Bronchial epithelial cell (primary cell): ENCODE measurements at regions not wholly inside any gene's neighbourhood (a gene's known extent, or its start where the extent isn't known, plus 50 kb on each side); places are given as distances from the start of the nearest gene placed in this dataset.

Experiments used
- DNase-seq: peaks from one replicate; pipeline ENCODE4 v3.0.0-alpha.2; 2010; ENCODE audit warnings: low read depth
- FAIRE-seq: peaks from 2 replicates; lab custom pipeline; 2011; peaks lifted over from hg19 to GRCh38; lab: Jason Lieb, UNC
- H3K27me3 ChIP-seq: 2 replicates; pipeline ENCODE4 v1.5.1; 2011; ENCODE audit warnings: low read length; ENCODE audit not compliant: control insufficient read depth, insufficient read depth
- H3K36me3 ChIP-seq: 2 replicates; pipeline ENCODE4 v1.5.1; 2011; ENCODE audit warnings: low read length; ENCODE audit not compliant: control insufficient read depth, insufficient read depth
- H3K4me3 ChIP-seq: 2 replicates; pipeline ENCODE4 v1.5.1; 2011; ENCODE audit warnings: mild to moderate bottlenecking, low read depth, low read length, control low read depth
- CTCF ChIP-seq: IDR thresholded peaks from 2 replicates; pipeline ENCODE4 v1.5.1; 2011; ENCODE audit warnings: mild to moderate bottlenecking, moderate library complexity, low read length, control low read depth, inconsistent platforms; ENCODE audit not compliant: insufficient read depth, severe bottlenecking

DNA sequence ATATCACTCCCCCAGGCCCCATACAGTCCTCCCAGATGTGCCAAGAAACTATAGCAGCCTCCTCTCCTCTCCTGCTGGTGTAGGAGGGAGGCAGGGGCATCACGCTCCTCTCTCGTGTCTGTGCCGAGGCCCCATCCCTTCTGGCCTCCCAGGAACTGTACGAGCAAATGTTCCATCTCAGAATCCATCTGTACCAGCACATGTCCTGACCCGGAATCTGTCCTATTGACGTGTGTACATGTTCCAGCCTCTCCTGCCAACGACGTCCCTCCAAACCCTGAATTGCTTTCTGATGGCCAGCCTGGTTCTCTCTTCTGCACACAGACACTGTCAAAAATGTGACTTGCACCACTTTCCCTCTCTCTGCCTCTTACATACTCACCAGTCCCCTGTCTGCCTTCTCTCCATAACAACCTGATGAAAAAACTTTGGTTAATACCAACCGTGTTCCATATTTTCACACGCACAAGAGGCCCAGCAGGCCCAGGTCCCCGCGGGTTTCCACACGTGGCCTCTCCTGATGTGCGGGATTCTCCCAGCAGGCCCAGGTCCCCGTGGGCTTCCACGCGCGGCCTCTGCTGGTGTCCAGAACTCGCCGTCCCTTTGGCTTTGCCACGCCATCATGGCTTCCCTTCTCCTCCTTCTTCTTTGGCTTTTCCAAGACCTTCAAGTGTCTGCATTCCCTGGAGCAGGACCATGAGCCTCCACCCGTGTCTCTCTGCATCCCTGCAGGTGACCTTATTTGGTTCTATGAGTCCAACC lies 125.2 kb upstream of the THBS2 start:
- Histone ChIP-seq H3K4me3 (no peak overlapping the region), H3K27me3 (no peaks in the 10 kb centered on the region), H3K36me3 (no peaks in the 10 kb centered on the region)
- no peak for DNase-seq
- FAIRE-seq, result peak; percentile 55
- no peak for TF ChIP-seq CTCF

DNA sequence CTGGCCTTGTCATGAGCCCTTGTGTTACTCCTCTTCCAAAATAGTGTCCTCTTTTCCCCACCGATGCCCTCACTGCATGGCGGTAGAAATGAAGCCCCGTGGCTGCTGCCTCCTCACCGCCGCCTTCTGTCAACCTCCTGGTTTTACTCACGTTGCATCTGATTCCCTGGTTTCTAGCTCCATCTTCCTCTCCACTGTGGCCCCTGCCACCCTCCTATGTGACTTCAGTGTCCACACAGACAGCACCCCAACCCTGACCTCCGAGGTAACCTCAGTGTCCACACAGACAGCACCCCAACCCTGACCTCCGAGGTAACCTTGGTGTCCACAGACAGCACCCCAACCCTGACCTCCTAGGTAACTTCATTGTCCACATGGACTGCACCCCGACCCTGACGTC lies 122.8 kb upstream of the THBS2 start:
- no peaks in the 10 kb centered on the region for H3K27me3 ChIP-seq
- no peak for TF ChIP-seq CTCF
- H3K36me3 ChIP-seq, result no peaks in the 10 kb centered on the region
- FAIRE-seq (no peak), DNase-seq (no peak)
- no peak overlapping the region for H3K4me3 ChIP-seq

DNA sequence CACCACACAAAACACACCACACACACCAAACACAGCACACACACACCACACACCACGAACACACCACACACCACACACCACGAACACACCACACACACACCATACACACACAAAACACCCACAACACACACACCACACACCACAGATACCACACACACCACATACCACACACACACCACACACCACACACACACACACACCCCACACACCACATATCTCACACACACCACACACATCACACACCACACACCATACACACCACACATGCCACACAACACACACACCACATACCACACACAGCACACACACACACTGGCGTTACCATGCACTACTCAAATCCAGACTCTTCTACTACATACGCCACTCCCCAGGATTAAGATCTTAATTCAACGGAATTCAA lies 118.9 kb upstream of the THBS2 start:
- no peaks in the 10 kb centered on the region for H3K27me3 ChIP-seq
- TF ChIP-seq CTCF, result no peak
- no peak for FAIRE-seq
- DNase-seq, result no peak
- H3K36me3 ChIP-seq, result no peaks in the 10 kb centered on the region
- H3K4me3 ChIP-seq, result no peak overlapping the region

GRCh38 chr6:169371344-169372127 lies 117.9 kb upstream of the THBS2 start:
- DNase-seq (no peak), FAIRE-seq (peak; percentile 100)
- H3K4me3 ChIP-seq, result no peak overlapping the region
- H3K27me3 ChIP-seq, result no peaks in the 10 kb centered on the region
- no peak for TF ChIP-seq CTCF
- no peaks in the 10 kb centered on the region for H3K36me3 ChIP-seq

DNA sequence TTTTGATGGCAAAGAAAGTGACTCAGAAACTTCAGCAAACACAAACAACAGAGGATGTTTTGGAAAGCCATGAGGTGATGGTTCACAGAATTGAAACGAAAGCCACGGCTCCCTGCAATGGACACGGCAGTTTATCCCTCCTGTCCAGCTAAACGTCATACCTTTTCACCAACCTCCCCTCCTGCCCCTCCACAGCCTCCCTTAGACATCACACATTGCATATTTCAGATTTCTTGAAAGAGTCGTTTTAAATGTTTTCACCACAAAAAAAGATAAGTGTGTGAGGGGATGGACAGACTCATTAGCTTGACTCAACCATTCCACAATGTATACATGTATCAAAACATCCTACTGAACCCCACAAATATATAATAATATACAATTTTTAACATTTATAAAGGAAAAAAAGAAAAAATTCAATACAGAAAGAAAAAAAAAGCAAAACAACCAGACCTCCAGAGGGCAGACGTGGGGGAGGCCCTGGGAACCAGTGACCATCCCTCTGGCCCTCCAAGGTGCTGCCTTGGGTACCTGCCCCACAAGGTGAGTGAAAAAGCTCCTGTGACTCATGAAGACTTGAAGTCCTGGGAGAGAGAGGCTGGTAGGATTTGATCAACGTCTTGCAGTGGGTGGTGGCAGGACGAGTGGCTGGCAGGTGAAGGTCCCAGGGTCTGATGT lies 117.2 kb upstream of the THBS2 start:
- Histone ChIP-seq H3K27me3 (no peaks in the 10 kb centered on the region), H3K36me3 (no peaks in the 10 kb centered on the region), H3K4me3 (no peak overlapping the region)
- TF ChIP-seq CTCF, result no peak
- no peak for FAIRE-seq
- no peak for DNase-seq
